ENCODE measurements at regions not wholly inside any gene's neighbourhood (a gene's known extent, or its start where the extent isn't known, plus 50 kb on each side); places are given as distances from the start of the nearest gene placed in this dataset.

DNA sequence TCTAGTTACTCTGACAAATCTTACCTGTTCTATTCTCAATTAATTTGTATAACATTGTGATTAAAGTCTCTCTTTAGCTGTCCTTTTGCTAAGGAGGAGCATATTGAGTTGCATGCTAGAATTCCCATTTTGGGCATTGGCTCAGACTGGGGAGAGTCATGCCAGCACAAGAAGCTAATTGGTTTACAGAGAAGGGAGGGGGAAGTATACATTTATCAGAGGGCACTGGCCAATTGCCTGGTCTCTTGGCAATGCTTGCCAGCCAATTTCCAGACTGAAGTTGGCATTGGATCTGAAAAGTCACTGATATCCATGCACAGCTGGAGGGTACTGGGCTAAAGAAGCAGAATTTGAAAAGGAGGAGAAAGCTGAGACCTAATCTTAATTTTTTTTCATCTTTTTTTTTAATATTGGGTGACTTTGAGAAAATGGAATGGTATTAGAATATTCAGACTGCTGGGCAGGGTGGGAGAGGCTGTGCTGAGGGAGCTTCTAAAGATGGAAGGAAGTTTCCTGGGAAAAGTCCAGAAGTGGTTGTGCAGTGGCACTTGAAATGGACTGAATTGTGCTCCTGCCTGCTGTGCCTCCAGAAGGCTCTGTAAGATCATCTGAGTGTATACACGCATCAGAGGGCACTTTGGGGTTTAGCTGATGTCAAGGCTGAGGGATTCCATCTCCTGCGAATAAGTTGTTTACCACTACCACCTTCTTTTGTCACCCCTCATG lies 365.2 kb upstream of the DPH6 start:
- H3K27ac ChIP-seq = no peak overlapping the region
- POLR2A ChIA-PET (ENCODE audit: low non-redundant PET) = no interaction called here
- DNase-seq (ENCODE audit: low spot score) = no peak
- TF ChIP-seq, protein P1, sequence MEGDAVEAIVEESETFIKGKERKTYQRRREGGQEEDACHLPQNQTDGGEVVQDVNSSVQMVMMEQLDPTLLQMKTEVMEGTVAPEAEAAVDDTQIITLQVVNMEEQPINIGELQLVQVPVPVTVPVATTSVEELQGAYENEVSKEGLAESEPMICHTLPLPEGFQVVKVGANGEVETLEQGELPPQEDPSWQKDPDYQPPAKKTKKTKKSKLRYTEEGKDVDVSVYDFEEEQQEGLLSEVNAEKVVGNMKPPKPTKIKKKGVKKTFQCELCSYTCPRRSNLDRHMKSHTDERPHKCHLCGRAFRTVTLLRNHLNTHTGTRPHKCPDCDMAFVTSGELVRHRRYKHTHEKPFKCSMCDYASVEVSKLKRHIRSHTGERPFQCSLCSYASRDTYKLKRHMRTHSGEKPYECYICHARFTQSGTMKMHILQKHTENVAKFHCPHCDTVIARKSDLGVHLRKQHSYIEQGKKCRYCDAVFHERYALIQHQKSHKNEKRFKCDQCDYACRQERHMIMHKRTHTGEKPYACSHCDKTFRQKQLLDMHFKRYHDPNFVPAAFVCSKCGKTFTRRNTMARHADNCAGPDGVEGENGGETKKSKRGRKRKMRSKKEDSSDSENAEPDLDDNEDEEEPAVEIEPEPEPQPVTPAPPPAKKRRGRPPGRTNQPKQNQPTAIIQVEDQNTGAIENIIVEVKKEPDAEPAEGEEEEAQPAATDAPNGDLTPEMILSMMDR (conservative IDR thresholded peaks at IDR 0.05; ENCODE audit: low read depth) = no peak
- CTCF ChIA-PET = interaction anchor here (0.5 to 1.2 kb wide), 4 partner anchors 62 to 1652 kb away, joined by 3 to 5 read pairs (median 4); no protein-coding TSS in a partner anchor

DNA sequence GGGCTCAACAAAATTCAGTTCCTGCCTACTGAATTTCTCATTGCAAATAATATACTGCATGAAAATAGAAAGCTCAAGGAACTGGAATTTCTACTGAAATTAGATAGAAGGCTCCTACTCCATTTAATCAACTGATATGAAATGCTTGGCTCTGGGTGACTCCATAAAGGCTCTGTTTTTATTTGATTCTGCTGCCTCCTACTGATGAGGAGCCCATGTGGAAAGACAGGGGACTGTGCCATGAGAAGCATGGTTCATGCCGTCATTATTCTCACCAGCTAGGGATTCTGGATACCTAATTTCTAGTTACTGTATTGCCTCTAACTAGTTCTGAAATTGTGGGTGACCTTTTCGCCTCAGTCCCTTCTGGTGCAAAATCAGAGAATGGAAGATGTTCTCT lies 366.2 kb upstream of the DPH6 start:
- DNase-seq (ENCODE audit: low spot score) = no peak
- ChIA-PET CTCF (interaction anchor here (0.6 kb wide), 3 partner anchors 8 to 440 kb away, joined by 3 to 5 read pairs (median 4); no protein-coding TSS in a partner anchor), POLR2A (ENCODE audit: low non-redundant PET) (no interaction called here)
- no peak overlapping the region for H3K27ac ChIP-seq
- TF ChIP-seq, protein P1 (conservative IDR thresholded peaks at IDR 0.05; ENCODE audit: low read depth) = no peak

DNA sequence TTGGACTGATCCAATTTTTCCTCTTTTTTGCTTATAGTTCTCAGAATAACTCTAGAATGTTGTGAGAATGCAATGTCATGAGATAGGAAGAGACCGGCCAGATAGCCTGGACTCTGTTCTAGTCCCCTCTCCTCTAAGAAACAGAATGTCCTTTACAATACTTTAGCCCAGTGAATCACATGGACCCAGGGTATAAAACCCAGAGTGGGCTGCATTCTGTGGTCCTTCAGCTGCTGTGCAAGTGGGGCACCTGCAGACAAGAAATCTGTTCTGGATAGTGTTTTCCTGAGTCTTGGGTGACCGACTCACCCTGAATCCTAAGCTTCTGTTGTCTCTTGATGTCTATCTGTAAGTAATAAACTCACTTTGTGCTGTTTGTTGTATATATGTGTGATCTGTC lies 368.6 kb upstream of the DPH6 start:
- no peak for DNase-seq (ENCODE audit: low spot score)
- TF ChIP-seq, protein P1 (conservative IDR thresholded peaks at IDR 0.05; ENCODE audit: low read depth) = no peak
- no peak overlapping the region for H3K27ac ChIP-seq
- POLR2A ChIA-PET (ENCODE audit: low non-redundant PET) = no interaction called here
- CTCF ChIA-PET = no interaction called here

DNA sequence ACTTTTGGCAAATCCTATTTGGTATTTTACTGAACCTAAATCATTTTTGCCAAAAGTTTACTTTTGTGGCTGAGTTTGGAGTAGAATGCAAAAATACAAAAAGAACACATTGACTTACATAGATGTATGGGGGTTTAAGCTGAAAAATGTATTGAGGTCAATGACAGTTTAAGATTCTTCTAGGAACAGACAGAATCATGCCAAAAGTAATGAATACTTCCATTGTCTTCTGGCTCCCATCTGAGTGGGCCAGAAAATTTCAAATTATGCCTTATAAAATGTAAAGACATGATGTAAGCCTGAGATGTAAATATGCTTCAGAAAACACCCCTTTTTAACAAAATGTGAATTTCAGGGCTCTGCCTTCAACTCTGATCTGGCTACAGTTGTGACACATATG lies 375.1 kb upstream of the DPH6 start:
- POLR2A ChIA-PET (ENCODE audit: low non-redundant PET) = no interaction called here
- CTCF ChIA-PET = no interaction called here
- TF ChIP-seq, protein P1 (conservative IDR thresholded peaks at IDR 0.05; ENCODE audit: low read depth) = no peak
- DNase-seq (ENCODE audit: low spot score) = no peak
- H3K27ac ChIP-seq = no peak overlapping the region

DNA sequence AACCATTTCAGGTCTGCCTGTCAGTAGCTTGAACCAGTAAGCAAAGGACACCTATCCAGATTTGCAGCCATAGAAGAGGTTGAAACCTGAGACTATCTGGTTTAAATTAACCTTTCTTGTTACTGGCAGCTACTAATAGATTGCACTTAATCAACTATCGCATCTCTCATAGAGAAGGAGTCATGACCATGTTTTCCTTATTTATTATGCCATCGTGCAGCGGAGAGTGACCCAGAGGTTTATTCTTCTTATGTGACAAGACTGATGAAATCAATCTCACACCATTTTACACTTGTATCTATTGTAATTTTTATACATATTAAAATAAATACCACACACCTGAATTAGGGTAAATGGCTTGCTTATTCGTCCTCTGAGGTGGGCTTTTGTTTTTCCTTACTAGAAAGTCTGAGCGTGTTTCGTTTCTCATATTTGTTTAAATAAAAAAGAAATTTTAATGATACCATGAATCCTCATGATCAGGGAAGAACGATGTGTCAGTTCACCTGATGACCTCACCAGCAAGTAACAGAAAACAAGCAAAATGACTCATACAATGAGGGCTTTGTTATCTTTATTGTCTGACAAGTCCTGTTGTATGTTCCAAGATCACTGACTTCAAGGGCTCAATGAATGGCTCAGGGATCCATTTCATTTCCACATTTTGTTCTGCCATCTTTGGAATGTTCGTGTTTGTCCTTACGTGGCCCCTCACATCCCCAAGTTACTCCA lies 379.5 kb upstream of the DPH6 start:
- TF ChIP-seq, protein P1 (conservative IDR thresholded peaks at IDR 0.05; ENCODE audit: low read depth) = no peak
- CTCF ChIA-PET = no interaction called here
- H3K27ac ChIP-seq = no peak overlapping the region
- POLR2A ChIA-PET (ENCODE audit: low non-redundant PET) = no interaction called here
- DNase-seq (ENCODE audit: low spot score) = peak; percentile 51

DNA sequence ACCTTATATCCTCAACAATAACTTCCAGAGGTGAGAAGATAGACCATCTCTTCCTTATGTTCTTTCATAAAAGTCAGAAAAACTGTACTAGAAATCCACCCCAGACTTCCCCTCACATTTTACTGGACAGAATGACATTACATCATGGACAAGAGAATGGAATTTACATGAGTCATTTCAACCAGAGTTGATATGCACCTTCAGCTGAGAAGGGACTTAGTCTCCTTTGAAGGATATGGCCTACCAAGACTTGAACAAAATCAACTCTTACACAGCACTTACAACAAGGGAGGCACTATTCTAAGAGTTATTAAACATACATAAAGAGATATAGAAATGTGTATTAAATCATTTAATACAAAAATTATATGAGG lies 380.0 kb upstream of the DPH6 start:
- CTCF ChIA-PET = no interaction called here
- peak; percentile 6 for DNase-seq (ENCODE audit: low spot score)
- H3K27ac ChIP-seq = no peak overlapping the region
- POLR2A ChIA-PET (ENCODE audit: low non-redundant PET) = no interaction called here
- TF ChIP-seq, protein P1 (conservative IDR thresholded peaks at IDR 0.05; ENCODE audit: low read depth) = no peak
